ENCODE measurements at regions not wholly inside any gene's neighbourhood (a gene's known extent, or its start where the extent isn't known, plus 50 kb on each side); places are given as distances from the start of the nearest gene placed in this dataset.

DNA sequence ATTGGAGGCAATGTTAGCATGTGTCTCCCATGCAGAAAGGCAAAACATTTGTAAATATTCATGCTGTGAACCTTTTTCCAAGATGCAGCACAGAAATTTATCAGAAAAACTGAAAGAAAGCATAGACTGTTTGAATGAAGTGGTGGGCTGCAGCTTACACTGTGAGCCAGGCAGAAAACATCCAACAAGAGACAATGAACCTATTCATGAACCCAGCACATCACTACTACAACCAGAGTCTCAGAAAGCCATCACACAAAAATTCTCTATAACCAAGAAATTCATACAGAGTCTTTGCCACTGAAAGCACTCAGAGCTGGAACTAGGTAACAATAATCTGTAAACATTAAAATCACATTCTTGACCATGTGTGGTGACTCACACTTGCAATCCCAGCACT is 448.9 kb downstream of the UQCRFS1 start:
- Histone ChIP-seq H3K4me3 (no peak overlapping the region), H3K4me2 (no peak overlapping the region), H3K9me3 (peaks cover 14% of the 10 kb centered on the region; the same call in 2 of the 3 replicates), H3K4me1 (no peaks in the 10 kb centered on the region), H3K27ac (no peak overlapping the region)
- no peak for DNase-seq (ENCODE audit: low read depth in 1 of 2, low spot score in 1 of 2)
- FAIRE-seq = peak; percentile 67
- no peak for ATAC-seq
- ChIA-PET CTCF (no interaction called here), POLR2A (no interaction called here)
- TF ChIP-seq, protein P1, sequence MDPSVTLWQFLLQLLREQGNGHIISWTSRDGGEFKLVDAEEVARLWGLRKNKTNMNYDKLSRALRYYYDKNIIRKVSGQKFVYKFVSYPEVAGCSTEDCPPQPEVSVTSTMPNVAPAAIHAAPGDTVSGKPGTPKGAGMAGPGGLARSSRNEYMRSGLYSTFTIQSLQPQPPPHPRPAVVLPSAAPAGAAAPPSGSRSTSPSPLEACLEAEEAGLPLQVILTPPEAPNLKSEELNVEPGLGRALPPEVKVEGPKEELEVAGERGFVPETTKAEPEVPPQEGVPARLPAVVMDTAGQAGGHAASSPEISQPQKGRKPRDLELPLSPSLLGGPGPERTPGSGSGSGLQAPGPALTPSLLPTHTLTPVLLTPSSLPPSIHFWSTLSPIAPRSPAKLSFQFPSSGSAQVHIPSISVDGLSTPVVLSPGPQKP (IDR thresholded peaks at IDR 0.05; ENCODE audit: low read depth, low read length) = no peak
- TF ChIP-seq, protein P2, sequence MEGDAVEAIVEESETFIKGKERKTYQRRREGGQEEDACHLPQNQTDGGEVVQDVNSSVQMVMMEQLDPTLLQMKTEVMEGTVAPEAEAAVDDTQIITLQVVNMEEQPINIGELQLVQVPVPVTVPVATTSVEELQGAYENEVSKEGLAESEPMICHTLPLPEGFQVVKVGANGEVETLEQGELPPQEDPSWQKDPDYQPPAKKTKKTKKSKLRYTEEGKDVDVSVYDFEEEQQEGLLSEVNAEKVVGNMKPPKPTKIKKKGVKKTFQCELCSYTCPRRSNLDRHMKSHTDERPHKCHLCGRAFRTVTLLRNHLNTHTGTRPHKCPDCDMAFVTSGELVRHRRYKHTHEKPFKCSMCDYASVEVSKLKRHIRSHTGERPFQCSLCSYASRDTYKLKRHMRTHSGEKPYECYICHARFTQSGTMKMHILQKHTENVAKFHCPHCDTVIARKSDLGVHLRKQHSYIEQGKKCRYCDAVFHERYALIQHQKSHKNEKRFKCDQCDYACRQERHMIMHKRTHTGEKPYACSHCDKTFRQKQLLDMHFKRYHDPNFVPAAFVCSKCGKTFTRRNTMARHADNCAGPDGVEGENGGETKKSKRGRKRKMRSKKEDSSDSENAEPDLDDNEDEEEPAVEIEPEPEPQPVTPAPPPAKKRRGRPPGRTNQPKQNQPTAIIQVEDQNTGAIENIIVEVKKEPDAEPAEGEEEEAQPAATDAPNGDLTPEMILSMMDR (IDR thresholded peaks at IDR 0.05) = no peak
- no peak for TF ChIP-seq JUN (IDR thresholded peaks at IDR 0.05)
- no peak for TF ChIP-seq EHF (CRISPR knock-in tag; IDR thresholded peaks at IDR 0.05)
- no peak for TF ChIP-seq GATA3 (IDR thresholded peaks at IDR 0.05; ENCODE audit: borderline replicate concordance)

DNA sequence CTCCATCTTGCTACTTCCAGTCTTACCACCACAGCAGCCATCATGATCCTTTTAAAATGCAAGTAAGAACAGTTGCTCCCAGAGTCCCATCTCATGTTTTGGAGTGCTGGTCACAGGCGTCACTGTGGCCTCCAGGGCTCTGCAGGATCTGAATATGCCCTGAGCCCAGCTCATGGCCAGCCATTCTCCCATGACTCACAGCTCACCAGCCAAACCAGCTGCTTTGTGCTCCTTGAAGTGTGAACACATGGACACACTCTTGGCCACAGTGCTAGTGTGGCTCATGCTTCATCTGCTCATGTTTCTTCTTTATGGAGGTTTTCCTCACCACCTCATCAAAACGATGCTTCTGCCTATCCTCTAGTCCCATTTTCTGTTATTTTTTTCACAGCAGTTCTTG is 466.5 kb downstream of the UQCRFS1 start:
- POLR2A ChIA-PET = no interaction called here
- Histone ChIP-seq H3K4me2 (no peak overlapping the region), H3K4me3 (no peak overlapping the region), H3K27ac (no peak overlapping the region), H3K4me1 (no peaks in the 10 kb centered on the region), H3K9me3 (peaks cover 3% of the 10 kb centered on the region; the same call in 1 of the 3 replicates)
- DNase-seq (ENCODE audit: low read depth in 1 of 2, low spot score in 1 of 2) = no peak
- FAIRE-seq = no peak
- CTCF ChIA-PET = interaction anchor here (2.0 kb wide), 1 partner anchor 12 kb away, joined by 6 read pairs; no protein-coding TSS in a partner anchor
- no peak for ATAC-seq
- under 1% methylated on average over 2 of the region's 2 CpGs for WGBS (ENCODE audit: missing lambda C conversion rate)
- TF ChIP-seq SMC3 (IDR thresholded peaks at IDR 0.05) = no peak
- TF ChIP-seq FOSL2 (IDR thresholded peaks at IDR 0.05) = 0 out of 2 replicates have a peak, but pooled peaks have one; percentile 3
- TF ChIP-seq FOSL2 (CRISPR knock-in tag; IDR thresholded peaks at IDR 0.05) = no peak
- no peak for TF ChIP-seq RAD21 (conservative IDR thresholded peaks at IDR 0.05 in 1 of 2, IDR thresholded peaks at IDR 0.05 in 1 of 2)

DNA sequence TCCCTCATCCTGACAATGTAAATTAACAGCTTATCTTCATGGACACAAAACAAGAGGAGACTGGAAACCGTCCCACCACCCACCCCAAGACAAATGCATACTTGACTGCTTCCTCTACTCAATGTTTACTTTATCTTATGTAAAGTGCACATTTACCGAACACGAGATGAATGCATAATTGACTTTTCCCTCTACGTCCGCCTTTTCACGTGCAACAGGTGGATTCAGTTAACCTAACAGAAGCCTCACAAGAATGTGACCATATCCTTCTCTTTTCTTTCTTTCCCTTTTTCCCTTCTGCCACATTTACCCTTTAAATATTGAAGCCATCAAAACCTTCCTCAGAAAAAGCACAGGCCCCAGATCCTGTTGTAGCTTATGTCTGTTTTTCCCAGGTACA is 468.0 kb downstream of the UQCRFS1 start:
- FAIRE-seq (no peak), DNase-seq (ENCODE audit: low read depth in 1 of 2, low spot score in 1 of 2) (no peak)
- POLR2A ChIA-PET = no interaction called here

More for the DNA sequence above, 468.0 kb downstream of the UQCRFS1 start:
- Histone ChIP-seq H3K27ac (no peak overlapping the region), H3K4me1 (no peaks in the 10 kb centered on the region), H3K9me3 (peaks cover 3% of the 10 kb centered on the region; the same call in 1 of the 3 replicates), H3K4me3 (no peak overlapping the region), H3K4me2 (no peak overlapping the region)
- ATAC-seq = no peak
- WGBS (ENCODE audit: missing lambda C conversion rate) = 20% methylated on average over 6 of the region's 6 CpGs
- no peak for TF ChIP-seq ZNF302 (CRISPR knock-in tag; IDR thresholded peaks at IDR 0.05)
- TF ChIP-seq FOXS1 (CRISPR knock-in tag; IDR thresholded peaks at IDR 0.05) = no peak
- no peak for TF ChIP-seq RCOR1 (IDR thresholded peaks at IDR 0.05; ENCODE audit: low read depth, low read length)
- TF ChIP-seq, protein P3, sequence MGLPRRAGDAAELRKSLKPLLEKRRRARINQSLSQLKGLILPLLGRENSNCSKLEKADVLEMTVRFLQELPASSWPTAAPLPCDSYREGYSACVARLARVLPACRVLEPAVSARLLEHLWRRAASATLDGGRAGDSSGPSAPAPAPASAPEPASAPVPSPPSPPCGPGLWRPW (IDR thresholded peaks at IDR 0.05) = no peak
- no peak for TF ChIP-seq POLR2A (IDR thresholded peaks at IDR 0.05; ENCODE audit: low read length)
- no peak for TF ChIP-seq GATA3 (IDR thresholded peaks at IDR 0.05; ENCODE audit: borderline replicate concordance)
- TF ChIP-seq JUN (IDR thresholded peaks at IDR 0.05) = no peak
- TF ChIP-seq, protein P4, sequence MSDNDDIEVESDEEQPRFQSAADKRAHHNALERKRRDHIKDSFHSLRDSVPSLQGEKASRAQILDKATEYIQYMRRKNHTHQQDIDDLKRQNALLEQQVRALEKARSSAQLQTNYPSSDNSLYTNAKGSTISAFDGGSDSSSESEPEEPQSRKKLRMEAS (IDR thresholded peaks at IDR 0.05) = no peak
- TF ChIP-seq JUNB (IDR thresholded peaks at IDR 0.05) = no peak
- TF ChIP-seq ESRRA (IDR thresholded peaks at IDR 0.05; ENCODE audit: borderline replicate concordance, low read length) = no peak
- no peak for TF ChIP-seq RAD21 (conservative IDR thresholded peaks at IDR 0.05 in 1 of 2, IDR thresholded peaks at IDR 0.05 in 1 of 2)
- TF ChIP-seq MAFK (IDR thresholded peaks at IDR 0.05; ENCODE audit: partially characterized antibody) = no peak
- no peak for TF ChIP-seq HDAC2 (IDR thresholded peaks at IDR 0.05)
- no peak for TF ChIP-seq RNF2 (IDR thresholded peaks at IDR 0.05; ENCODE audit: borderline replicate concordance, low read depth)
- no peak for TF ChIP-seq NFE2L2 (conservative IDR thresholded peaks at IDR 0.05; ENCODE audit: low read length)
- TF ChIP-seq, protein P1 (IDR thresholded peaks at IDR 0.05; ENCODE audit: low read depth, low read length) = no peak
- no peak for TF ChIP-seq CHD4 (IDR thresholded peaks at IDR 0.05; ENCODE audit: borderline replicate concordance)
- no peak for TF ChIP-seq NPAS2 (CRISPR knock-in tag; IDR thresholded peaks at IDR 0.05; ENCODE audit: borderline replicate concordance)
- no peak for TF ChIP-seq TFCP2L1 (CRISPR knock-in tag; IDR thresholded peaks at IDR 0.05)
- TF ChIP-seq HOXB5 (CRISPR knock-in tag; IDR thresholded peaks at IDR 0.05) = no peak
- CTCF ChIA-PET = interaction anchor here (1.3 to 2.0 kb wide), 2 partner anchors 11 to 134 kb away, joined by 3 to 6 read pairs; no protein-coding TSS in a partner anchor

Data from A549 (cell line).